SIG-M5 treated with dmso at 0.1 percent for 504 hours (cell line): ENCODE measurements at regions not wholly inside any gene's neighbourhood (a gene's known extent, or its start where the extent isn't known, plus 50 kb on each side); places are given as distances from the start of the nearest gene placed in this dataset.

Experiments
- DNase-seq: peaks from one replicate; lab custom pipeline; 2025; ENCODE audit not compliant: unreplicated experiment; lab: John Stamatoyannopoulos, UW

GRCh38 chr13:24075137-24075975 lies 85.2 kb upstream of the SPATA13 start:
- DNase-seq: peak; percentile 17

- DNase-seq: no peak
Observed at GRCh38 chr13:24076109-24076508, 84.4 kb upstream of the SPATA13 start.

GRCh38 chr13:24076636-24077035 lies 83.9 kb upstream of the SPATA13 start:
- DNase-seq: no peak

GRCh38 chr13:24080134-24080533 lies 80.4 kb upstream of the SPATA13 start:
- no peak for DNase-seq

- no peak for DNase-seq
Observed at GRCh38 chr13:24081387-24081786, 79.1 kb upstream of the SPATA13 start.

GRCh38 chr13:24083141-24083540 lies 77.4 kb upstream of the SPATA13 start:
- no peak for DNase-seq

GRCh38 chr13:24083722-24084421 lies 76.6 kb upstream of the SPATA13 start:
- DNase-seq: no peak

- no peak for DNase-seq
Observed at GRCh38 chr13:24085662-24086061, 74.9 kb upstream of the SPATA13 start.

GRCh38 chr13:24086642-24087041 lies 73.9 kb upstream of the SPATA13 start:
- no peak for DNase-seq

- no peak for DNase-seq
Observed at GRCh38 chr13:24087605-24088225, 72.8 kb upstream of the SPATA13 start.

GRCh38 chr13:24090049-24090448 lies 70.5 kb upstream of the SPATA13 start:
- no peak for DNase-seq

- DNase-seq: no peak
Observed at GRCh38 chr13:24091080-24091479, 69.4 kb upstream of the SPATA13 start.

GRCh38 chr13:24092108-24092507 lies 68.4 kb upstream of the SPATA13 start:
- no peak for DNase-seq

GRCh38 chr13:24093047-24093446 lies 67.5 kb upstream of the SPATA13 start:
- DNase-seq: no peak

- no peak for DNase-seq
Observed at GRCh38 chr13:24096659-24097058, 63.9 kb upstream of the SPATA13 start.

GRCh38 chr13:24097064-24097463 lies 63.5 kb upstream of the SPATA13 start:
- peak; percentile 46 for DNase-seq

GRCh38 chr13:24097667-24098066 lies 62.9 kb upstream of the SPATA13 start:
- no peak for DNase-seq

- DNase-seq: no peak
Observed at GRCh38 chr13:24099490-24099889, 61.0 kb upstream of the SPATA13 start.

- DNase-seq: no peak
Observed at GRCh38 chr13:24100188-24100587, 60.3 kb upstream of the SPATA13 start.

GRCh38 chr13:24103782-24104372 lies 56.6 kb upstream of the SPATA13 start:
- no peak for DNase-seq

GRCh38 chr13:24104723-24105122 lies 55.8 kb upstream of the SPATA13 start:
- DNase-seq: no peak

GRCh38 chr13:24106429-24106828 lies 54.1 kb upstream of the SPATA13 start:
- no peak for DNase-seq
